Panc1 (cell line): ENCODE measurements at regions not wholly inside any gene's neighbourhood (a gene's known extent, or its start where the extent isn't known, plus 50 kb on each side); places are given as distances from the start of the nearest gene placed in this dataset.

ENCODE experiments used
- ATAC-seq: fragments of 200-7000 bp; cut with Tn5 transposase; 2 replicates; pipeline ENCODE4 v1.9.1; 2020; ENCODE audit warnings: mild to moderate bottlenecking, moderate library complexity
- BruUV-seq: library from RNA; stranded (reverse); fragments of 400-500 nt; replicated peaks from 2 replicates; lab custom pipeline; 2021; lab: Mats Ljungman, UMichigan
- CTCF ChIA-PET: fragments of 300-600 bp; sonication (Branson Sonifier 250); formaldehyde crosslinking; loops from one replicate; lab custom pipeline; 2022; ENCODE audit warnings: antibody characterized with exemption; lab: Charles Lee
- POLR2A ChIA-PET: fragments of 300-600 bp; sonication (Branson Sonifier 250); formaldehyde crosslinking; loops from one replicate; lab custom pipeline; 2022; ENCODE audit warnings: antibody characterized with exemption; lab: Charles Lee
- DNase-seq: peaks from one replicate; pipeline ENCODE4 v3.0.0-alpha.2; 2010; ENCODE audit warnings: low read depth, low spot score
- H3K27ac ChIP-seq: 2 replicates; pipeline ENCODE4 v1.5.1; 2011; ENCODE audit warnings: mild to moderate bottlenecking, low read length, inconsistent platforms
- H3K27me3 ChIP-seq: fragments of 200-500 bp; sonication (Bioruptor generic); 2 replicates; pipeline ENCODE4 v1.6.0; 2014; ENCODE audit warnings: low read length, inconsistent platforms; ENCODE audit not compliant: control insufficient read depth, insufficient read depth
- H3K36me3 ChIP-seq: fragments of 200-500 bp; sonication (Bioruptor generic); 2 replicates; pipeline ENCODE4 v1.5.1; 2014; ENCODE audit warnings: inconsistent platforms, mild to moderate bottlenecking, low read length, moderate library complexity; ENCODE audit not compliant: control insufficient read depth, insufficient read depth
- H3K4me1 ChIP-seq: 2 replicates; pipeline ENCODE4 v1.5.1; 2011; ENCODE audit warnings: inconsistent platforms, mild to moderate bottlenecking, low read length, moderate library complexity; ENCODE audit not compliant: control insufficient read depth, insufficient read depth
- H3K4me3 ChIP-seq, 2 experiments: 2 replicates each; pipeline ENCODE4 v1.5.1; 2011 to 2012; ENCODE audit warnings: low read depth in 2 of 2, low read length in 2 of 2, mild to moderate bottlenecking in 2 of 2, inconsistent platforms in 1 of 2, moderate library complexity in 1 of 2
- H3K9me3 ChIP-seq: fragments of 200-500 bp; sonication (Bioruptor generic); 2 replicates; pipeline ENCODE4 v1.5.1; 2014; ENCODE audit warnings: low read depth, mild to moderate bottlenecking, inconsistent platforms, low read length, moderate library complexity; ENCODE audit not compliant: control insufficient read depth, insufficient read depth
- POLR2AphosphoS5 ChIP-seq: IDR thresholded peaks from 2 replicates; pipeline ENCODE4 v1.6.1; 2012; ENCODE audit warnings: mild to moderate bottlenecking, low read depth, low read length, moderate library complexity
- SIN3A ChIP-seq: IDR thresholded peaks from 2 replicates; pipeline ENCODE4 v1.6.1; 2012; ENCODE audit warnings: low read depth, mild to moderate bottlenecking, low read length, moderate library complexity, borderline replicate concordance; ENCODE audit not compliant: insufficient read depth
- TCF7L2 ChIP-seq: IDR thresholded peaks from 2 replicates; pipeline ENCODE4 v1.6.1; 2011; ENCODE audit warnings: mild to moderate bottlenecking, low read depth, low read length, inconsistent platforms
- in situ Hi-C: cut with HindIII; loops from 2 replicates; pipeline ENCODE4 v1.10.0; 2016; ENCODE audit warnings: low sequenced_read_pairs, low pct_unique_long_range_greater_than_20kb
- intact Hi-C: fragments of 100-400 bp; cut with micrococcal nuclease; formaldehyde crosslinking; loops from one replicate; pipeline ENCODE4 v1.10.0; 2022; ENCODE audit not compliant: unreplicated experiment
- TF ChIP-seq, protein P1 (sequence below): fragments of 450-650 bp; IDR thresholded peaks from 2 replicates; pipeline ENCODE4 v1.5.1; 2017; ENCODE audit warnings: mild to moderate bottlenecking
- TF ChIP-seq, protein P2 (sequence below), 2 experiments: IDR thresholded peaks; 2 replicates each; pipeline ENCODE4 v1.6.1; 2011 to 2012; ENCODE audit warnings: low read depth in 2 of 2, control low read depth in 1 of 2, low read length in 1 of 2, mild to moderate bottlenecking in 1 of 2, moderate library complexity in 1 of 2; ENCODE audit not compliant: insufficient read depth in 1 of 2

DNA sequence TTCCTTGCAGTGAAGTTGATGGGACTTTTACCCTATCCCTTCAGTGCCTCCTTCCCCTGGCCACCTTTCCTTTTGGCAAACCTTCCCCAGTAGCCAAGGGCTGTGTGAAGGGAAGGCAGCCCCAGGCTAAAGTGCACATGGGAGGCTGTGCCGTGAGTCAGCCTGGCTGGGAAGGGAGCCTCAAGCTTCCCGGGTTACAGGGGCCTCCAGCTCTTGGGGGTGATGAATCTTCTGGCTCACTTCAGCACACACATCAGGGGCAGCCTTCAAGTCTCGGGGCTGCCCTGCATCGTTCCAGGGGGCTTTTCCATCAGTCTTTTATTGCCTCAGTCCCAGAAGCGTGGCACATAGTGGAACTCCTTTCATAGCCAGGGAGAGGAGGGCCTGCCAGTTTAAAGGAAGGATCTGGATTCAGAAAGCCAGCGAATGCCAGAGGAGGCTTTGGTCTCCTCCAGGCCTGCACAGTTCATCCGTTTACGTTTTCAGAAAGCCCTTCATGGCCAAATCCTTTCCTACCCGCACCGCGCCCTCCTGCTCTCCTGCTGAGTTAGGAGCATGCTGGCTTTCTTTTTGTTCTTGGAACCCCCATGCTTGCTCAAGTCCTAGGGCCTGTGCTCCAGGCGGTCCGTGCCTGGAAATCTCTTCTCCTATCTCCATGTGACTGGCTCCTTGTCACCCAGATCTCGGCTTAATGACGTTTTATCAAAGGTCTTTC is 134.8 kb upstream of the KLF4 start:
- ATAC-seq (no peak), DNase-seq (no peak)
- TF ChIP-seq, protein P1, sequence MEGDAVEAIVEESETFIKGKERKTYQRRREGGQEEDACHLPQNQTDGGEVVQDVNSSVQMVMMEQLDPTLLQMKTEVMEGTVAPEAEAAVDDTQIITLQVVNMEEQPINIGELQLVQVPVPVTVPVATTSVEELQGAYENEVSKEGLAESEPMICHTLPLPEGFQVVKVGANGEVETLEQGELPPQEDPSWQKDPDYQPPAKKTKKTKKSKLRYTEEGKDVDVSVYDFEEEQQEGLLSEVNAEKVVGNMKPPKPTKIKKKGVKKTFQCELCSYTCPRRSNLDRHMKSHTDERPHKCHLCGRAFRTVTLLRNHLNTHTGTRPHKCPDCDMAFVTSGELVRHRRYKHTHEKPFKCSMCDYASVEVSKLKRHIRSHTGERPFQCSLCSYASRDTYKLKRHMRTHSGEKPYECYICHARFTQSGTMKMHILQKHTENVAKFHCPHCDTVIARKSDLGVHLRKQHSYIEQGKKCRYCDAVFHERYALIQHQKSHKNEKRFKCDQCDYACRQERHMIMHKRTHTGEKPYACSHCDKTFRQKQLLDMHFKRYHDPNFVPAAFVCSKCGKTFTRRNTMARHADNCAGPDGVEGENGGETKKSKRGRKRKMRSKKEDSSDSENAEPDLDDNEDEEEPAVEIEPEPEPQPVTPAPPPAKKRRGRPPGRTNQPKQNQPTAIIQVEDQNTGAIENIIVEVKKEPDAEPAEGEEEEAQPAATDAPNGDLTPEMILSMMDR: no peak
- TF ChIP-seq, protein P2, sequence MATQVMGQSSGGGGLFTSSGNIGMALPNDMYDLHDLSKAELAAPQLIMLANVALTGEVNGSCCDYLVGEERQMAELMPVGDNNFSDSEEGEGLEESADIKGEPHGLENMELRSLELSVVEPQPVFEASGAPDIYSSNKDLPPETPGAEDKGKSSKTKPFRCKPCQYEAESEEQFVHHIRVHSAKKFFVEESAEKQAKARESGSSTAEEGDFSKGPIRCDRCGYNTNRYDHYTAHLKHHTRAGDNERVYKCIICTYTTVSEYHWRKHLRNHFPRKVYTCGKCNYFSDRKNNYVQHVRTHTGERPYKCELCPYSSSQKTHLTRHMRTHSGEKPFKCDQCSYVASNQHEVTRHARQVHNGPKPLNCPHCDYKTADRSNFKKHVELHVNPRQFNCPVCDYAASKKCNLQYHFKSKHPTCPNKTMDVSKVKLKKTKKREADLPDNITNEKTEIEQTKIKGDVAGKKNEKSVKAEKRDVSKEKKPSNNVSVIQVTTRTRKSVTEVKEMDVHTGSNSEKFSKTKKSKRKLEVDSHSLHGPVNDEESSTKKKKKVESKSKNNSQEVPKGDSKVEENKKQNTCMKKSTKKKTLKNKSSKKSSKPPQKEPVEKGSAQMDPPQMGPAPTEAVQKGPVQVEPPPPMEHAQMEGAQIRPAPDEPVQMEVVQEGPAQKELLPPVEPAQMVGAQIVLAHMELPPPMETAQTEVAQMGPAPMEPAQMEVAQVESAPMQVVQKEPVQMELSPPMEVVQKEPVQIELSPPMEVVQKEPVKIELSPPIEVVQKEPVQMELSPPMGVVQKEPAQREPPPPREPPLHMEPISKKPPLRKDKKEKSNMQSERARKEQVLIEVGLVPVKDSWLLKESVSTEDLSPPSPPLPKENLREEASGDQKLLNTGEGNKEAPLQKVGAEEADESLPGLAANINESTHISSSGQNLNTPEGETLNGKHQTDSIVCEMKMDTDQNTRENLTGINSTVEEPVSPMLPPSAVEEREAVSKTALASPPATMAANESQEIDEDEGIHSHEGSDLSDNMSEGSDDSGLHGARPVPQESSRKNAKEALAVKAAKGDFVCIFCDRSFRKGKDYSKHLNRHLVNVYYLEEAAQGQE (IDR thresholded peaks at IDR 0.05; ENCODE audit: insufficient read depth in 1 of 2, low read depth in 2 of 2, low read length in 1 of 2): no peak
- TF ChIP-seq TCF7L2 (no peak), POLR2AphosphoS5 (no peak), SIN3A (no peak)
- Histone ChIP-seq H3K27ac (no peak overlapping the region), H3K4me1 (no peaks in the 10 kb centered on the region), H3K36me3 (no peaks in the 10 kb centered on the region), H3K9me3 (no peaks in the 10 kb centered on the region), H3K4me3 (no peak overlapping the region), H3K27me3 (no peaks in the 10 kb centered on the region)
- CTCF ChIA-PET: interaction anchor here (0.8 kb wide), 1 partner anchor 131 kb away, joined by 7 read pairs; no protein-coding TSS in a partner anchor
- in situ Hi-C loops (no loop called here), intact Hi-C loops (no loop called here)
- no TSS peak for BruUV-seq
- POLR2A ChIA-PET: no interaction called here

DNA sequence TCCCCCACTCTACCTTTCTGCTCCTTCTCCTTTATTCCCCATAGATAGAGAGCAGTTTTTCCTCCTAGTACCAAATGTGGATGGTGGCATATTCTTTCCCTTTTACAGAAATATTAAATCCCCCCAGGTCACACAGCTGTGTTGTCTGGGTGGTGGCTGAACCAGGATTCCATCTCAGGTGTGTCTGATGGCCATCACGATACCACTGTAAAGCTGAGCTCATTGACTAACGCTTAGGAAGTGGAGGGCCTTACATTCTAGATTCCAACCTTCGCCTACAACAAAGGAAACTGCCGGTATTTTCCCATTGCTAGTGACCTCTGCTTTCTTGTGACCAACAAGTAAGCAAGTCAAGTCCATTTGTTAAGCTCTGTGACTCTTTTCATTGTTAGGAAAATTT is 131.9 kb upstream of the KLF4 start:
- Histone ChIP-seq H3K9me3 (no peaks in the 10 kb centered on the region), H3K4me1 (no peaks in the 10 kb centered on the region), H3K27ac (no peak overlapping the region), H3K27me3 (no peaks in the 10 kb centered on the region), H3K4me3 (no peak overlapping the region), H3K36me3 (no peaks in the 10 kb centered on the region)
- POLR2A ChIA-PET: no interaction called here
- TF ChIP-seq, protein P1: no peak
- TF ChIP-seq POLR2AphosphoS5 (no peak), TCF7L2 (no peak), SIN3A (no peak)
- TF ChIP-seq, protein P2 (IDR thresholded peaks at IDR 0.05; ENCODE audit: insufficient read depth in 1 of 2, low read depth in 2 of 2, low read length in 1 of 2): no peak
- BruUV-seq: no TSS peak
- in situ Hi-C loops (no loop called here), intact Hi-C loops (no loop called here)
- CTCF ChIA-PET: no interaction called here
- no peak for ATAC-seq
- no peak for DNase-seq
